ENCODE measurements at regions not wholly inside any gene's neighbourhood (a gene's known extent, or its start where the extent isn't known, plus 50 kb on each side); places are given as distances from the start of the nearest gene placed in this dataset.
"Not testable (repeated sequence)": the region's sequence is repeated elsewhere in the genome, so short reads cannot be mapped to it uniquely, and the experiment has no call there.

GRCh38 chr6:85752602-85753001, 109.9 kb upstream of the SYNCRIP start:
- no peak for DNase-seq (ENCODE audit: low read depth, low spot score)

DNA sequence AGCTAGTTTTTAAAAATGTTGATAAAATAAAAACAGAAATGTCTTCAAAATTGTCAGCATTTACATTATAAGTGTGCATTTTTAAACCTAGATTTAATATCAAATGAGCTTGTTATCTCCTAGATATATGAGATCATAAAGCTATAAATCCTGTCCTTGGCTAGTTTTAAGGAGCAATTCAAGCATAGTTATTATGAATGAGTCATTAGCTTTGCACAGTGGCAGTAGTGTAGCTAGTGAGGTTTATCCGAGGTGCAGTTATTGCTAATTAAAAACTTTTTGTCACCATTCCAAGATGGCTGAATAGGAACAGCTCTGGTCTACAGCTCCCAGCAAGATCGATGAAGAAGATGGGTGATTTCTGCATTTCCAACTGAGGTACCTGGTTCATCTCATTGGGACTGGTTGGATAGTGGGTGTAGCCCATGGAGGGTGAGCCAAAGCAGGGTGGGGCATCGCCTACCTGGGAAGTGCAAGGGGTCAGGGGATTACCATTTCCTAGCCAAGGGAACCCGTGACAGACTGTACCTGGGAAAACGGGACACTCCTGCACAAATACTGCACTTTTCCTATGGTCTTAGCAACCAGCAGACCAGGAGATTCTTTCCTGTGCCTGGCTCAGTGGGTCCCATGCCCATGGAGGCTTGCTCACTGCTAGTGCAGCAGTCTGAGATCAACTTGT, 108.8 kb upstream of the SYNCRIP start:
- DNase-seq (ENCODE audit: low read depth, low spot score), result no peak

GRCh38 chr6:85750146-85750545, 107.5 kb upstream of the SYNCRIP start:
- not testable (repeated sequence) for DNase-seq (ENCODE audit: low read depth, low spot score)

- DNase-seq (ENCODE audit: low read depth, low spot score), result no peak
Measured at GRCh38 chr6:85749236-85749635, 106.5 kb upstream of the SYNCRIP start.

DNA sequence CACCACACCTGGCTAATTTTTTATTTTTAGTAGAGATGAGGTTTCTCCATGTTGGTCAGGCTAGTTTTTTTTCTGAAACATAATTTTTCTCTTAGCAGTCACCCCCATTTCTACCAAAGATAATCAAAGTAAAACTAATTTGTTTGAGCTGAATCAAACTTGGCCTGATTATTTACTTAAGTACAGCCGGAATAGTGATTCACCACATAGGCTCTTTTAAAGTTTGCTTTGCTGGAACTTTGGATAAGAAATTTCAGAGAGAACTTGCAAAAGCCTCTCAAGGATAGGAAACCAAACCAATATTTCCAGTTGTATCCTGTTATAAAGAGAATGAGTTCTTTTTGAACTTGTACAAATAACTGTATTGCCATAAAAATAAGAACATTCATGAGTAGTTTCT, 105.0 kb upstream of the SYNCRIP start:
- peak; percentile 23 for DNase-seq (ENCODE audit: low read depth, low spot score)

DNA sequence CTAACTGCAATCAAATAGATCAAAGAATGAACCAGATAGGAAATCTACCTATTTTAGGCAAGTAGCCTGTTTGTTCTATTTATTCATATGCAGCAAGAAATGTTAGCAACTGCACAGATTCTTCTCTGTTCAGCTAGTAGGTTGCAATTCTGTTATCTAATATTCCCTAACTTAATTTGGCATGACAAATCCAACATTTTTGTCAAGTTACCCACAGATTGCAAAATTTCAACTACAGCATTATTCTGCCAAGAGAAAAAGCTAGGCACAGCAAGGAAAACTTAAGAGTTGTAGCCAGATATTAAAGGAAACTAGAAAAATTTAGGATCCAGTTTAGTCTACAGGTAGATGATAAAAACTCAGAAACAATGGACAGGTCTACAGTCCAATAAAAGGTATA, 104.4 kb upstream of the SYNCRIP start:
- no peak for DNase-seq (ENCODE audit: low read depth, low spot score)

GRCh38 chr6:85744433-85744970, 101.8 kb upstream of the SYNCRIP start:
- no peak for DNase-seq (ENCODE audit: low read depth, low spot score)

DNA sequence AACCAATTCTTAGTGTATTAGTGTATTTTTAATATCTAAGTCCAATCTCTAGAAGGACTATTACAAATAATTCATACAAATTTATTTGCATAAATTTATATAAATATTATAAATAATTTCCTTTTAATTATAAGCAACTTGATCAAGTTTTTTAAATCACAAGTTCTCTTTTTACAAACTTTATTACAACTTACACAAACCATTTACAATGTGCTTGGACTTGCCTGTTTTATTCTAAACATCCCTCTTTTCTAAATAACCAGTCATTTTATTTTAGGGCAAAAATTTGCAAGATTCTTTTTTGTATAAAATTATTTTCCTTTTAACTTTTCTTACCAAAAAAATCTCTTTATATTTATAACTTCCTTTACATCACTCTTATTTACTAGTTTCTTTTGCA, 83.5 kb upstream of the SYNCRIP start:
- no peak for DNase-seq (ENCODE audit: low read depth, low spot score)

DNA sequence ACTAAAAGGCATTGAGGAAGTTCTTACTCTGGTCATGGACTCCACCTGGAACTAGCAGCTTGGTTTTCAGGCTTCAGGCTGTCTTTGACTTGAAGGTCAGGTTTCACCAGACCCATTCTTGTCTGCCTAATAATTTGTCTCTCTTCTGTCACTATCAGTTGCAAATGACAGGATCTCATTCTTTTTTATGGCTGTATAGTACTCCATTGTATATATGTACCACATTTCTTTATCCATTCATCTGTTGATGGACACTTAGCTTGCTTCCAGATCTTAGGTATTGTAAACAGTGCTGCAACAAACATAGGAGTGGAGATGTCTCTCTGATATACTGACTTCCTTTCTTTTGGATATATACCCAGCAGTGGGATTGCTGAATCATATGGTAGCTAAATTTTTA, 73.1 kb upstream of the SYNCRIP start:
- DNase-seq (ENCODE audit: low read depth, low spot score), result no peak

- no peak for DNase-seq (ENCODE audit: low read depth, low spot score)
Measured at GRCh38 chr6:85714893-85715530, 72.3 kb upstream of the SYNCRIP start.

- no peak for DNase-seq (ENCODE audit: low read depth, low spot score)
Measured at GRCh38 chr6:85712346-85712745, 69.7 kb upstream of the SYNCRIP start.

DNA sequence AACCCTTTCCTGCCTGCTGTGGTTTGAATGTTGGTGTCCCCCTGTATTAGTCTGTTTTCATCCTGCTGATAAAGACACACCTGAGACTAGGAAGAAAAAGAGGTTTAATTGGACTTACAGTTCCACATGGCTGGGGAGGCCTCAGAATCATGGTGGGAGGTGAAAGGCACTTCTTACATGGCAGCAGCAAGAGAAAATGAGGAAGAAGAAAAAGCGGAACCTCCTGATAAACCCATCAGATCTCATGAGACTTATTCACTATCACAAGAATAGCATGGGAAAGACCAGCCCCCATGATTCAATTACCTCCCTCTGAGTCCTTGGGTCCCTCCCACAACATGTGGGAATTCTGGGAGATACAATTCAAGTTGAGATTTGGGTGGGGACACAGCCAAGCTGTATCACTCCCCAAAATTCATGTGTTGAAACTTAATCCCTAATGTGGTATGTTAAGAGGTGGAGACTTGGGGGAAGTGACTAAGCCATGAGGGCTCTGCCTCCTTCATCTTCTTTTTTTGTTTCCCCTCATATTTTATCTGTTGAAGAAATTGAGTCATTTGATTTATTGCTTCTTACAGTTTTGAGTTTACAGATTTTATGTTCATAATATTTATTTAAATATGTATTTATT, 64.9 kb upstream of the SYNCRIP start:
- not testable (repeated sequence) for DNase-seq (ENCODE audit: low read depth, low spot score)

DNA sequence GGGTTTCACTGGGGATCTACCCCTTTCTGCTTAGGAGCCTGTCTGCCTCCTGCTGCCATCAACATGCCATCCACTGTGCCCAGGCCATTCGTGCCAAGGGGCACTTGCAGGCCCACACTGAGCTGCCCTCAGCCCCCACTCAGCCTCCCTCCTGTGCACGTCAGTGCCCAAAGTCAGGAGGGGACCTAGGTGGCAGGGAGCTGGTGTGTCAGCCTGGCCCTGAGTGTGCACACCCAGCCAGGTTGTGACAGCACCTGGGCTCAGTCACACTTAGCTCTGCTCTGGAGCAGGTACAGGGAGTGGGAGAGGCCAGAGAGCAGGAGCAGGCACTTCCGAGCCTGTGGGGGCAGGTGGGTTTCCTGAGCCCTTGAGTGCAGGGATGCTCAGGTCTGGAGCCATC, 63.6 kb upstream of the SYNCRIP start:
- DNase-seq (ENCODE audit: low read depth, low spot score), result no peak

DNA sequence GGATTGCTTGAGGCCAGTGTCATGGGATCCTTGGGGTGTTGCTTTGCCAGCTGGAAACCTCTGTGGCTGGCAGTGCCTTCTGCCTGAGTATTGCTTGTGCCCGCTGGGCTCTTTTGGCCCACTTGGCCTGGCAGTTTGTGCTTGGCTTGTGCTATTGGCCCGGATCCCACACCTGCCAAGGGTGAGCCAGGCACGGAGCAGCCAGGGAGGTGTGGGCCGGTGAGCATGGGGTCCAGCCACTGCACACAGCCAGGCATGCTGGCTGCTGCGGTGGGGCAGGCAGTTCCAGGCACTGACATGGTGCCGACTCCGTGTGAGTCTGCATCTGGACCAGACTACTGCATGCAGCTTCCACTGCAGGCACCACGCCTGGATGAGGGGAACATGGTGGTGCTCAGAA, 62.5 kb upstream of the SYNCRIP start:
- DNase-seq (ENCODE audit: low read depth, low spot score), result no peak

- DNase-seq (ENCODE audit: low read depth, low spot score), result no peak
Measured at GRCh38 chr6:85703406-85703805, 60.7 kb upstream of the SYNCRIP start.
